ENCODE measurements at regions not wholly inside any gene's neighbourhood (a gene's known extent, or its start where the extent isn't known, plus 50 kb on each side); places are given as distances from the start of the nearest gene placed in this dataset.
"Not testable (repeated sequence)": the region's sequence is repeated elsewhere in the genome, so short reads cannot be mapped to it uniquely, and the experiment has no call there.

DNA sequence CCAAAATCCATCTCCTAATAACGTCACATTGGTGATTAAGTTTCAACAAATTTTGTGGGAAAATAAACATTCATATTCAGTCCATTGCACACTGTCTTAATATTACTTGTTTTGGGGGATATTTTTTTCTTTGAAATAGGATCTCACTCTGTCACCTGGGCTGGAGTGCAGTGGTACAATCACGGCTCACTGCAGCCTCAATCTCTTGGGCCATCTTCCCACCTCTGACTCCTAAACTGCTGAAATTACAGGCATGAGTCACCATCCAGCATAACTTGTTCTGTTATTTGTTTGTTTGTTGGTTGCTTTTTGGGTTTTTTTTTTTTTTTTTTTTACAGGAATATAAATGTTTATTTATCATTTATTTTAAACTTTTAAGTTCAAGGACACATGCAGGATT, 556.1 kb upstream of the SLITRK6 start (continued):
- TF ChIP-seq, protein P1, sequence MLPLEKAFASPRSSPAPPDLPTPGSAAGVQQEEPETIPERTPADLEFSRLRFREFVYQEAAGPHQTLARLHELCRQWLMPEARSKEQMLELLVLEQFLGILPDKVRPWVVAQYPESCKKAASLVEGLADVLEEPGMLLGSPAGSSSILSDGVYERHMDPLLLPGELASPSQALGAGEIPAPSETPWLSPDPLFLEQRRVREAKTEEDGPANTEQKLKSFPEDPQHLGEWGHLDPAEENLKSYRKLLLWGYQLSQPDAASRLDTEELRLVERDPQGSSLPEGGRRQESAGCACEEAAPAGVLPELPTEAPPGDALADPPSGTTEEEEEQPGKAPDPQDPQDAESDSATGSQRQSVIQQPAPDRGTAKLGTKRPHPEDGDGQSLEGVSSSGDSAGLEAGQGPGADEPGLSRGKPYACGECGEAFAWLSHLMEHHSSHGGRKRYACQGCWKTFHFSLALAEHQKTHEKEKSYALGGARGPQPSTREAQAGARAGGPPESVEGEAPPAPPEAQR (CRISPR knock-in tag; IDR thresholded peaks at IDR 0.05) = no peak
- TF ChIP-seq, protein P2, sequence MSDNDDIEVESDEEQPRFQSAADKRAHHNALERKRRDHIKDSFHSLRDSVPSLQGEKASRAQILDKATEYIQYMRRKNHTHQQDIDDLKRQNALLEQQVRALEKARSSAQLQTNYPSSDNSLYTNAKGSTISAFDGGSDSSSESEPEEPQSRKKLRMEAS (CRISPR knock-in tag; IDR thresholded peaks at IDR 0.05) = no peak
- TF ChIP-seq TP53 (CRISPR knock-in tag; IDR thresholded peaks at IDR 0.05) (no peak), SMAD4 (CRISPR knock-in tag; IDR thresholded peaks at IDR 0.05) (no peak), JAZF1 (CRISPR knock-in tag; IDR thresholded peaks at IDR 0.05) (no peak), FOXJ3 (CRISPR knock-in tag; IDR thresholded peaks at IDR 0.05; ENCODE audit: borderline replicate concordance) (no peak), NR2C2 (CRISPR knock-in tag; IDR thresholded peaks at IDR 0.05) (no peak), TEAD1 (CRISPR knock-in tag; IDR thresholded peaks at IDR 0.05) (no peak)
- TF ChIP-seq, protein P3, sequence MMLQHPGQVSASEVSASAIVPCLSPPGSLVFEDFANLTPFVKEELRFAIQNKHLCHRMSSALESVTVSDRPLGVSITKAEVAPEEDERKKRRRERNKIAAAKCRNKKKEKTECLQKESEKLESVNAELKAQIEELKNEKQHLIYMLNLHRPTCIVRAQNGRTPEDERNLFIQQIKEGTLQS (CRISPR knock-in tag; conservative IDR thresholded peaks at IDR 0.05) = no peak

DNA sequence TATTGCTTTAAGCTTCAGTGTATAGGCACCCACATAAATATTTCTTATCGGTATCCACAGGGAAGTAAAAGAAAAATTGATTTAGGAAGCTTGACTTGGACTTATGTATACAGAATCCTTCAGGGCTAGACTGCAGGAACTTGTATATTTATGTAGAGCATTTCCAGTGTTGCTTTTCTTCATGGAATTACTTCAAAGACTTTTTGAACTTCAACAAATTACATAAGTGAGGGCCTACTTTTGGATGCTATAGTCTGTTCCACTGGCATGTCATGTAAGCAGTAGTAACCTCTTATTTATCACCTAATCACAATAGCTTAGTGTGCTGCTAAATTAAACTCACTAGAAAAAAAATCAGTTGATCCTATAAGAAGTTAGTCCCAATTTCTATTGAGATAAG, 557.9 kb upstream of the SLITRK6 start:
- no peak for ATAC-seq
- CTCF ChIA-PET = no interaction called here

DNA sequence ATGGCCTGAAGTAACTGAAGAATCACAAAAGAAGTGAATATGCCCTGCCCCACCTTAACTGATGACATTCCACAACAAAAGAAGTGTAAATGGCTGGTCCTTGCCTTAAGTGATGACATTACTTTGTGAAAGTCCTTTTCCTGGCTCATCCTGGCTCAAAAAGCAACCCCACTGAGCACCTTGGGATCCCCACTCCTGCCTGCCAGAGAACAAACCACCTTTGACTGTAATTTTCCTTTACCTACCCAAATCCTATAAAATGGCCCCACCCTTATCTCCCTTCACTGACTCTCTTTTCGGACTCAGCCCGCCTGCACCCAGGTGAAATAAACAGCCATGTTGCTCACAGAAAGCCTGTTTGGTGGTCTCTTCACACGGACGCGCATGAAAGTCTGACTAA, 564.5 kb upstream of the SLITRK6 start:
- H3K9me3 Mint-ChIP-seq; CTCF ChIA-PET; ATAC-seq; H3K27me3 Mint-ChIP-seq (ENCODE audit: low read depth); POLR2A ChIA-PET; DNase-seq (ENCODE audit: low spot score): not testable (repeated sequence)
- Mint-ChIP-seq H3K36me3 (peaks cover 22% of the 10 kb centered on the region), H3K27ac (peak overlapping the region; percentile 97), H3K4me1 (peaks cover 43% of the 10 kb centered on the region), H3K4me3 (peak overlapping the region; percentile 17; the same call in 1 of the 2 replicates)

More for the DNA sequence above, 557.9 kb upstream of the SLITRK6 start:
- H3K27ac Mint-ChIP-seq = peak overlapping the region; percentile 70
- no peak for DNase-seq (ENCODE audit: low spot score)
- H3K36me3 Mint-ChIP-seq = peaks cover 12% of the 10 kb centered on the region
- POLR2A ChIA-PET = no interaction called here
- peaks cover 62% of the 10 kb centered on the region for H3K4me1 Mint-ChIP-seq
- H3K27me3 Mint-ChIP-seq (ENCODE audit: low read depth) = no peaks in the 10 kb centered on the region
- H3K4me3 Mint-ChIP-seq = no peak overlapping the region
- peaks cover 7% of the 10 kb centered on the region for H3K9me3 Mint-ChIP-seq
- no peak for TF ChIP-seq GTF2I (CRISPR knock-in tag; conservative IDR thresholded peaks at IDR 0.05)
- no peak for TF ChIP-seq SP1 (CRISPR knock-in tag; conservative IDR thresholded peaks at IDR 0.05)
- no peak for TF ChIP-seq CREM (CRISPR knock-in tag; IDR thresholded peaks at IDR 0.05)
- no peak for TF ChIP-seq CREB1 (CRISPR knock-in tag; IDR thresholded peaks at IDR 0.05)
- TF ChIP-seq NR2C2 (CRISPR knock-in tag; IDR thresholded peaks at IDR 0.05) = no peak
- no peak for TF ChIP-seq ZNF671 (CRISPR knock-in tag; IDR thresholded peaks at IDR 0.05)

- H3K27ac Mint-ChIP-seq = no peak overlapping the region
- TF ChIP-seq, protein P4, sequence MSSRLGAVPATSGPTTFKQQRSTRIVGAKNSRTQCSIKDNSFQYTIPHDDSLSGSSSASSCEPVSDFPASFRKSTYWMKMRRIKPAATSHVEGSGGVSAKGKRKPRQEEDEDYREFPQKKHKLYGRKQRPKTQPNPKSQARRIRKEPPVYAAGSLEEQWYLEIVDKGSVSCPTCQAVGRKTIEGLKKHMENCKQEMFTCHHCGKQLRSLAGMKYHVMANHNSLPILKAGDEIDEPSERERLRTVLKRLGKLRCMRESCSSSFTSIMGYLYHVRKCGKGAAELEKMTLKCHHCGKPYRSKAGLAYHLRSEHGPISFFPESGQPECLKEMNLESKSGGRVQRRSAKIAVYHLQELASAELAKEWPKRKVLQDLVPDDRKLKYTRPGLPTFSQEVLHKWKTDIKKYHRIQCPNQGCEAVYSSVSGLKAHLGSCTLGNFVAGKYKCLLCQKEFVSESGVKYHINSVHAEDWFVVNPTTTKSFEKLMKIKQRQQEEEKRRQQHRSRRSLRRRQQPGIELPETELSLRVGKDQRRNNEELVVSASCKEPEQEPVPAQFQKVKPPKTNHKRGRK (CRISPR knock-in tag; IDR thresholded peaks at IDR 0.05; ENCODE audit: borderline replicate concordance) = no peak
- TF ChIP-seq NFYB (CRISPR knock-in tag; conservative IDR thresholded peaks at IDR 0.05; ENCODE audit: low read depth) (no peak), ZNF138 (CRISPR knock-in tag; conservative IDR thresholded peaks at IDR 0.05) (no peak), ZNF396 (CRISPR knock-in tag; IDR thresholded peaks at IDR 0.05; ENCODE audit: borderline replicate concordance) (no peak), CREM (CRISPR knock-in tag; IDR thresholded peaks at IDR 0.05) (no peak), SMAD4 (CRISPR knock-in tag; IDR thresholded peaks at IDR 0.05) (no peak), ZNF121 (CRISPR knock-in tag; IDR thresholded peaks at IDR 0.05) (no peak), EMX1 (CRISPR knock-in tag; IDR thresholded peaks at IDR 0.05) (no peak), ETV6 (CRISPR knock-in tag; IDR thresholded peaks at IDR 0.05) (no peak)
- no peaks in the 10 kb centered on the region for H3K27me3 Mint-ChIP-seq (ENCODE audit: low read depth)
- H3K4me3 Mint-ChIP-seq = no peak overlapping the region
- ChIA-PET POLR2A (no interaction called here), CTCF (no interaction called here)
- H3K4me1 Mint-ChIP-seq = peaks cover 28% of the 10 kb centered on the region
- H3K36me3 Mint-ChIP-seq = peaks cover 20% of the 10 kb centered on the region
- peaks cover 13% of the 10 kb centered on the region for H3K9me3 Mint-ChIP-seq
- ATAC-seq (no peak), DNase-seq (ENCODE audit: low spot score) (no peak)
Observed at GRCh38 chr13:86368924-86369323, 569.7 kb upstream of the SLITRK6 start.

Measured in WTC11 (cell line).